SK-N-SH (cell line): ENCODE measurements at regions not wholly inside any gene's neighbourhood (a gene's known extent, or its start where the extent isn't known, plus 50 kb on each side); places are given as distances from the start of the nearest gene placed in this dataset.

Experiments used
- CTCF ChIA-PET: fragments of 300-600, 350-600 bp; formaldehyde crosslinking; extraction: SDS; loops from one replicate; lab custom pipeline; 2021; lab: Yijun Ruan, JAX
- POLR2A ChIA-PET: fragments of 350-600 bp; sonication (Branson Sonifier 250); formaldehyde crosslinking; extraction: SDS; loops from one replicate; lab custom pipeline; 2020; ENCODE audit warnings: antibody characterized with exemption, inconsistent platforms; lab: Yijun Ruan, JAX
- DNase-seq: peaks from one replicate; pipeline ENCODE4 v3.0.0; 2012
- H2AFZ ChIP-seq: fragments of 200-600 bp; sonication (generic); 2 replicates; pipeline ENCODE4 v1.8.1; 2016; ENCODE audit warnings: antibody characterized with exemption, mild to moderate bottlenecking, low read depth
- H3F3A ChIP-seq: fragments of 200-600 bp; sonication (generic); replicated peaks from 2 replicates; pipeline ENCODE3; 2016; ENCODE audit warnings: antibody characterized with exemption, mild to moderate bottlenecking; ENCODE audit not compliant: insufficient read depth
- H3K27ac ChIP-seq, 2 experiments: fragments of 200-500 bp in 1 of 2; fragments of 200-600 bp in 1 of 2; sonication (Bioruptor generic) in 1 of 2; sonication (generic), shearing (Covaris generic) in 1 of 2; 2 replicates each; pipeline versions ENCODE4 v1.5.1 to v1.6.1; 2014 to 2016; ENCODE audit warnings: low read depth in 2 of 2, inconsistent platforms in 1 of 2, low read length in 1 of 2, mild to moderate bottlenecking in 1 of 2, mixed read lengths in 1 of 2
- H3K27me3 ChIP-seq: fragments of 200-600 bp; sonication (generic), shearing (Covaris generic); 2 replicates; pipeline ENCODE4 v1.6.1; 2016; ENCODE audit warnings: mixed run types; ENCODE audit not compliant: insufficient read depth
- H3K36me3 ChIP-seq, 2 experiments: fragments of 200-500 bp in 1 of 2; fragments of 200-600 bp in 1 of 2; sonication (Bioruptor generic) in 1 of 2; sonication (generic) in 1 of 2; replicated peaks in 1 of 2; 2 replicates each; pipeline versions ENCODE3 to v1.5.1; 2014 to 2016; ENCODE audit warnings: low read length in 1 of 2, mild to moderate bottlenecking in 1 of 2; ENCODE audit not compliant: insufficient read depth in 2 of 2, control insufficient read depth in 1 of 2
- H3K4me1 ChIP-seq, 2 experiments: fragments of 200-500 bp in 1 of 2; fragments of 200-600 bp in 1 of 2; sonication (Bioruptor generic) in 1 of 2; sonication (generic), shearing (Covaris generic) in 1 of 2; 2 replicates each; pipeline versions ENCODE4 v1.5.1 to v1.6.1; 2014 to 2016; ENCODE audit warnings: low read depth in 1 of 2, low read length in 1 of 2, mixed run types in 1 of 2; ENCODE audit not compliant: insufficient read depth in 2 of 2, control insufficient read depth in 1 of 2
- H3K4me2 ChIP-seq: fragments of 200-600 bp; sonication (generic), shearing (Covaris generic); 2 replicates; pipeline ENCODE4 v1.6.1; 2017; ENCODE audit warnings: mixed run types
- H3K4me3 ChIP-seq, 2 experiments: fragments of 200-500 bp in 1 of 2; fragments of 200-600 bp in 1 of 2; sonication (Bioruptor generic) in 1 of 2; sonication (generic), shearing (Covaris generic) in 1 of 2; 2 replicates each; pipeline versions ENCODE4 v1.5.1 to v1.8.1; 2014 to 2016; ENCODE audit warnings: low read depth in 2 of 2, inconsistent platforms in 1 of 2, low read length in 1 of 2, mild to moderate bottlenecking in 1 of 2, mixed read lengths in 1 of 2, moderate library complexity in 1 of 2
- H3K79me2 ChIP-seq: fragments of 200-600 bp; sonication (generic); 2 replicates; pipeline ENCODE4 v1.8.1; 2017; ENCODE audit warnings: mild to moderate bottlenecking; ENCODE audit not compliant: insufficient read depth
- H3K9ac ChIP-seq: fragments of 200-600 bp; sonication (generic); 2 replicates; pipeline ENCODE4 v1.6.1; 2017; ENCODE audit warnings: mixed run types
- H3K9me2 ChIP-seq: fragments of 200-600 bp; sonication (generic); 2 replicates; pipeline ENCODE4 v1.6.1; 2017; ENCODE audit warnings: mixed run types
- H3K9me3 ChIP-seq: fragments of 200-600 bp; sonication (generic); 2 replicates; pipeline ENCODE4 v1.6.1; 2017; ENCODE audit warnings: mixed run types, mild to moderate bottlenecking, moderate library complexity
- H4K20me1 ChIP-seq: fragments of 200-600 bp; sonication (generic); 2 replicates; pipeline ENCODE4 v1.6.1; 2017; ENCODE audit warnings: mild to moderate bottlenecking, mixed run types; ENCODE audit not compliant: insufficient read depth
- CHD2 ChIP-seq: fragments of 150-350 bp; IDR thresholded peaks from 2 replicates; pipeline ENCODE4 v1.6.1; 2018; ENCODE audit warnings: low read length; ENCODE audit not compliant: partially characterized antibody
- ELF1 ChIP-seq: IDR thresholded peaks from 2 replicates; pipeline ENCODE4 v1.4.0; 2012
- EP300 ChIP-seq, 2 experiments: IDR thresholded peaks; 2 replicates each; pipeline versions ENCODE4 v1.4.0 to v1.6.1; 2012; ENCODE audit warnings: borderline replicate concordance in 1 of 2, low read depth in 1 of 2, low read length in 1 of 2
- FOXJ3 ChIP-seq: sonication (generic); formaldehyde crosslinking; IDR thresholded peaks from 2 replicates; pipeline ENCODE4 v1.5.1; 2020; ENCODE audit warnings: mild to moderate bottlenecking, missing genetic modification reagents
- FOXM1 ChIP-seq: IDR thresholded peaks from 2 replicates; pipeline ENCODE4 v1.4.0; 2012; ENCODE audit warnings: low read depth, mild to moderate bottlenecking
- GABPA ChIP-seq: IDR thresholded peaks from 2 replicates; pipeline ENCODE4 v1.4.0; 2012; ENCODE audit warnings: low read depth, mild to moderate bottlenecking
- GATA2 ChIP-seq: sonication (generic); formaldehyde crosslinking; IDR thresholded peaks from 2 replicates; pipeline ENCODE4 v1.5.0; 2020; ENCODE audit warnings: mild to moderate bottlenecking, missing genetic modification reagents
- JUND ChIP-seq: IDR thresholded peaks from 2 replicates; pipeline ENCODE4 v1.4.0; 2012
- MXI1 ChIP-seq: IDR thresholded peaks from 2 replicates; pipeline ENCODE4 v1.6.1; 2012; ENCODE audit warnings: mild to moderate bottlenecking, low read depth, low read length, improper control_type of control experiment
- NFIC ChIP-seq: IDR thresholded peaks from 2 replicates; pipeline ENCODE4 v1.4.0; 2012; ENCODE audit warnings: borderline replicate concordance
- POLR2AphosphoS5 ChIP-seq: IDR thresholded peaks from 2 replicates; pipeline ENCODE4 v1.6.1; 2012; ENCODE audit warnings: low read depth, low read length
- RCOR1 ChIP-seq: fragments of 150-350 bp; IDR thresholded peaks from 2 replicates; pipeline ENCODE4 v1.6.1; 2017; ENCODE audit warnings: antibody characterized with exemption, low read length
- RXRA ChIP-seq: IDR thresholded peaks from 2 replicates; pipeline ENCODE4 v1.4.0; 2012; ENCODE audit warnings: low read depth, mild to moderate bottlenecking, borderline replicate concordance
- SIN3A ChIP-seq: IDR thresholded peaks from 2 replicates; pipeline ENCODE4 v1.6.1; 2012; ENCODE audit warnings: low read depth, mild to moderate bottlenecking, low read length, moderate library complexity, borderline replicate concordance
- TEAD4 ChIP-seq: IDR thresholded peaks from 2 replicates; pipeline ENCODE4 v1.4.0; 2012; ENCODE audit warnings: mild to moderate bottlenecking, borderline replicate concordance; ENCODE audit not compliant: insufficient read depth
- USF1 ChIP-seq: IDR thresholded peaks from 2 replicates; pipeline ENCODE4 v1.4.0; 2012; ENCODE audit warnings: low read depth, borderline replicate concordance
- USF2 ChIP-seq: fragments of 150-350 bp; IDR thresholded peaks from 2 replicates; pipeline ENCODE4 v1.6.1; 2017; ENCODE audit warnings: antibody characterized with exemption, low read length, low read depth, borderline replicate concordance
- ZBTB33 ChIP-seq: IDR thresholded peaks from 2 replicates; pipeline ENCODE4 v1.4.0; 2012; ENCODE audit warnings: low read depth, borderline replicate concordance
- WGBS: methylation state at CpG from one replicate; pipeline ENCODE4 v1.1.6; 2017; ENCODE audit warnings: low lambda C conversion rate; 5-methylcytosine and 5-hydroxymethylcytosine counted together
- TF ChIP-seq, protein P1 (sequence below): IDR thresholded peaks from 2 replicates; pipeline ENCODE4 v1.4.0; 2012; ENCODE audit warnings: low read depth
- TF ChIP-seq, protein P2 (sequence below): IDR thresholded peaks from 2 replicates; pipeline ENCODE4; 2012

GRCh38 chr6:48419992-48420391 is 309.0 kb upstream of the PTCHD4 start:
- Histone ChIP-seq H3K36me3 (no peaks in the 10 kb centered on the region), H4K20me1 (no peaks in the 10 kb centered on the region), H3K79me2 (no peaks in the 10 kb centered on the region), H3K27ac (no peak overlapping the region), H3K9me2 (no peaks in the 10 kb centered on the region), H3K9ac (no peak overlapping the region), H3K4me1 (no peaks in the 10 kb centered on the region; a peak in 1 of 4 replicates), H3K9me3 (no peaks in the 10 kb centered on the region), H3K4me2 (no peak overlapping the region), H3K27me3 (no peaks in the 10 kb centered on the region), H2AFZ (no peak overlapping the region), H3K4me3 (no peak overlapping the region), H3F3A (peaks cover 6% of the 10 kb centered on the region)
- no peak for DNase-seq
- ChIA-PET CTCF (interaction anchor here (1.8 kb wide), 1 partner anchor 10 kb away, joined by 5 read pairs; no protein-coding TSS in a partner anchor), POLR2A (no interaction called here)
- WGBS: 14% methylated on average over 1 of the region's 1 CpG
- TF ChIP-seq TEAD4 (no peak), FOXM1 (no peak), SIN3A (no peak), FOXJ3 (CRISPR knock-in tag) (no peak), MXI1 (no peak), JUND (no peak), RCOR1 (no peak), RXRA (no peak), POLR2AphosphoS5 (no peak), USF1 (no peak), ELF1 (no peak), GABPA (no peak), CHD2 (no peak), NFIC (no peak), USF2 (no peak), GATA2 (CRISPR knock-in tag) (no peak), EP300 (IDR thresholded peaks at IDR 0.05; ENCODE audit: borderline replicate concordance in 1 of 2, low read depth in 1 of 2, low read length in 1 of 2) (no peak), ZBTB33 (no peak)
- TF ChIP-seq, protein P1, sequence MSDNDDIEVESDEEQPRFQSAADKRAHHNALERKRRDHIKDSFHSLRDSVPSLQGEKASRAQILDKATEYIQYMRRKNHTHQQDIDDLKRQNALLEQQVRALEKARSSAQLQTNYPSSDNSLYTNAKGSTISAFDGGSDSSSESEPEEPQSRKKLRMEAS: no peak
- TF ChIP-seq, protein P2, sequence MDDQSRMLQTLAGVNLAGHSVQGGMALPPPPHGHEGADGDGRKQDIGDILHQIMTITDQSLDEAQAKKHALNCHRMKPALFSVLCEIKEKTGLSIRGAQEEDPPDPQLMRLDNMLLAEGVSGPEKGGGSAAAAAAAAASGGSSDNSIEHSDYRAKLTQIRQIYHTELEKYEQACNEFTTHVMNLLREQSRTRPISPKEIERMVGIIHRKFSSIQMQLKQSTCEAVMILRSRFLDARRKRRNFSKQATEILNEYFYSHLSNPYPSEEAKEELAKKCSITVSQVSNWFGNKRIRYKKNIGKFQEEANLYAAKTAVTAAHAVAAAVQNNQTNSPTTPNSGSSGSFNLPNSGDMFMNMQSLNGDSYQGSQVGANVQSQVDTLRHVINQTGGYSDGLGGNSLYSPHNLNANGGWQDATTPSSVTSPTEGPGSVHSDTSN: no peak
